Bone marrow (tissue), 2 donors: ENCODE measurements at regions not wholly inside any gene's neighbourhood (a gene's known extent, or its start where the extent isn't known, plus 50 kb on each side); places are given as distances from the start of the nearest gene placed in this dataset.
"Not testable (repeated sequence)": the region's sequence is repeated elsewhere in the genome, so short reads cannot be mapped to it uniquely, and the experiment has no call there.

Source experiments
- DNase-seq, 2 donors: peaks; one replicate each; lab custom pipeline; 2025; lab: John Stamatoyannopoulos, UW

DNA sequence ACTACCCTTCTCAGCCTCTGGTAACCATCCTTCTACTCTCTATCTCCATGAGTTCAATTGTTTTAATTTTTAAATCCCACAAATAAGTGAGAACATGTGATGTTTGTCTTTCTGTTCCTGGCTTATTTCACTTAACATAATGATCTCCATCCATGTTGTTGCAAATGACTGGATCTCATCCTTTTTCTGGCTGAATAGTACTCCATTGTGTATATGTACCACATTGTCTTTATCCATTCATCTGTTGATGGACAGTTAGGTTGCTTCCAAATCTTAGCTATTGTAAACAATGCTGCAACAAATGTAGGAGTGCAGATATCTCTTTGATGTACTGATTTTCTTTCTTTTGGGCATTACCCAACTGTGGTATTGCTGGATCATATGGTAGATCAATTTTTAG, 103.0 kb downstream of the CARTPT start:
- DNase-seq = not testable (repeated sequence)

DNA sequence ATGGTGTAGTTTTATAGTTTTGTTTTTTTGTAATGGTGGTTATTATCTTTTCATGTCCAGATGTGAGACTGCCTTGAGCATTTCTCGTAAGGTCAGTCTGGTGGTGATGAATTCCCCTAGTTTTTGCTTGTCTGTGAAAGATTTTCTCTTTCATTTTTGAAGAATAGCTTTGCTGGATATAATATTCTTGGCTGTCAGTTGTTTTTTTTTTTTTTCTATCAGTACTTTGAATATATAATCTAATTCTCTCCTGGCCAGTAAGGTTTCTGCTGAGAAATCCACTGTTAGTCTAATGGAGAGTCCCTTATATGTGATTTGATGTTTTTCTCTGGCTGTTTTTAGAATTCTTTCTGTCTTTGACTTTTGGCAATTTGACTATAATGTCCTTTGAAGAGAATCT, 106.9 kb downstream of the CARTPT start:
- DNase-seq = no peak

DNA sequence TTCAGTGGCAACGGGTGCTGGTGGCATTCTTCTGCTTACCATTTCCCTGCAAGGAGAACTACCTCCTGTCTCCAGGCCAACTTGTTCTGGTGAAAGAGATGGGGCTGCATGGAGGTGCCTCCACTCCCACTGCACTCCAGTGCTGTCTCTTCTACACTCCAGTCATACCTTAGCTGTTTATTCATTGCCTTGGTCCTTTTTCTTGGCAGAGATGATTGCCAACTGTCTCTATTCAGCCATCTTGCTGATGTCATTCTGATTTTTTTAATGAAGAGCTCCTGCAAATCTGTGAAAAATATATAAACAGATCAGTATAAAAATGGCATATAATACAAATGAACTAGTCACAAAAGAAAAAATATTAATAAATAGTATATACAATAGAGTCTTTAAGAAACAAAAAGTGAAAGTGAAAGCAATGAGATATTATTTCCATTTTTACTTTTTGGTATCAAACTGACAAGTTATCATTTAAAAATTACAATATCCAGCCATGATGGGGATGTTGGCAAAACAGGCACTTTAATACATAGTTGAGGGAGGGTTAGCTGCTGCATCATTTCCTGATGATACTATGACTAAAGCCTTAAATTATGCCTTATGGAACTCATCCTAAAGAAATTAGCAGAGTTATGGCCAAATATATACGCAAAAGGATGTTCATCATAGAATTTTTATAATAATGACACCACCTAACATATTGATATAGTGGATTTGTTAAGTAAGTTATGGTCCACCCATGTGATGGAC, 109.4 kb downstream of the CARTPT start:
- no peak for DNase-seq

DNA sequence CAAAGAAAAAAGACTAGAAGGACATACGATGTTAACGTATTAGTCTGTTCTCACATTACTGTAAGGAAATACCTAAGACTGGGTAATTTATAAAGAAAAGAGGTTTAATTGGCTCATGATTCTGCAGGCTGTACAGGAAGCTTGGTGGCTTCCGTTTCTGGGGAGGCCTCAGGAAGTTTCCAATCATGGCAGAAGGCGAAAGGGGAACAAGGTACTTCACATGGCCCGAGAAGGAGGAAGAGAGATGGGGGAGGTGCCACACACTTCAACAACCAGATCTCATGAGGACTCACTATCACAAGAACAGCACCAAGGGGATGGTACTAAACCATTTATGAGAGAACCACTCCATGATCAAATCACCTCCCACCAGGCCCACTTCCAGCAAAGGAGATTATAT, 110.1 kb downstream of the CARTPT start:
- no peak for DNase-seq

DNA sequence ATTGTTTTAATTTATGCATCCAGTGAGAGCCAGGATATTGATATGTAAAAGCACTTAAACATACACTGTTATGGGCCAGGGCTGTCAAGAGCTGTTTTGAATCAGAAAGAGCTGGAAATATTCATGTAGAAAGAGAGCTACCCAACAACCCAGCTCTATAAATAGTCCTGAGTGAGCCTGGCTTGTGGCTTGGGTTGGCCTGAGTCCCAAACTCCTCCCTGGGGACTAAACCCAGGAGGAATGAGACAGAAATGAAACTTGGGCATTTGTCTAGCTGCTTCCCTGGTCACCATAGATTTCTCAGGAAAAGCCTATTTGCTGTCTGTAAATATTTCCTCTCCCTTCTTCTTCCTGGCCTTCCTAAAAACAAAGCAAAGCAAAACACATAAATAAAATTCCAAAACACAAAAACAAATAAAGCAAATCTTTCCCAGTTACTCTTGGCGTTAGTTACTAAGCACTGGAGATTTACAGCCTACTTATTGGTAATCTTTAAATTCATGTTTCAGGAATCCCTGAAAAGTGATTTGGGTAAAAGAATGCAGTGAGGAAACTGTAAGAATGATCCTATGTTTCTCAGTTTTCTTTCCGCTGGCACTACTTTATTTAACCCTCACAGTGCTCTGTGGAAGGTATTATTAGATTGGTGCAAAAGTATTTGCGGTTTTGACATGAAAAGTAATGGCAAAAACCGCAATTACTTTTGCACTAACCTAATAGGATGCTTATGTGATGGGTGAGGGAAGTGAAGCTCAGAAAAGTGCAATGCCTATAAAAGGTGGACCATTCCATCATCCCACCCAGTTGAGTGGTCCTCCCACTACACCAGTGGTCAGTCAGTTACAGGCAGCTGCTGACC, 111.8 kb downstream of the CARTPT start:
- DNase-seq = no peak

DNA sequence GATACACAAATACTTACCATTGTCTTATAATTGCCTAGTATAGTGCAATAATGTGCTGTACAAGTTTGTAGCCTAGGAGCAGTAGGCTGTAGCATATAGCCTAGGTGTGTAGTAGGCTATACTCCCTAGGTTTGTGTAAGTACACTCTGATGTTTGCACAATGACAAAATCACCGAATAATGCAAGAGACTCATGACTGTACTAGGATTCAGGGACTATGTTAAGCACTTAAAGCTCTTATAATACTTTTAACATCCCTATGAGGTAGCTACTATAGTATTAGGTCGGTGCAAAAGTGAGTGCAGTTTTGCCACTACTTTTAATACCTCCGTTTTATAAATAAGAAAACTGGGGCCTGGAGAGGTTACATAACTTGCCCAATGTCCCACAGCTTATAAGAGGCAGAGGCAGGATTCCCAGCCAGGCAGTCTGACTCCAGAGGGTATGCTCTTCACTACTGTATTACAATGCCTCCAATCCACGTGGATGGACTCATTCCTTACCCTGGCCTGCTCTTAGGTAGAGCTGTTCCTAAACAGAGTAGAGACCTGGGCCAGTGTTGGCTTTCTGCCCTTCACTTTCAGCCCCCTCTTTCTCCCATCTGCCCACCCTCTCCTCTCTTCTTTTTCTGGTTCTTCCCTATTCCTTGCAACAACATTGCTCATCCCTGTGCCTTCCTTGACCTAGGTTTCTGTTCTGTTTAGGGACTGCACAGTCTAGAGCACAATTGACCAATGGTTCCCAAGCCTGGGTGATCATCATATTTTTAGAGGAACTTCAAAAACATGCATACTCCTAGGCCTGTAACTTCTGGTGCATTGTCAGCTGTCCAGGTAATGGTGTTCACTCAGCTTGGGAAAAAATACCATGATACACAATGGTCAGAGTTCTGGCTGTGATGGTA, 114.0 kb downstream of the CARTPT start:
- DNase-seq = no peak

DNA sequence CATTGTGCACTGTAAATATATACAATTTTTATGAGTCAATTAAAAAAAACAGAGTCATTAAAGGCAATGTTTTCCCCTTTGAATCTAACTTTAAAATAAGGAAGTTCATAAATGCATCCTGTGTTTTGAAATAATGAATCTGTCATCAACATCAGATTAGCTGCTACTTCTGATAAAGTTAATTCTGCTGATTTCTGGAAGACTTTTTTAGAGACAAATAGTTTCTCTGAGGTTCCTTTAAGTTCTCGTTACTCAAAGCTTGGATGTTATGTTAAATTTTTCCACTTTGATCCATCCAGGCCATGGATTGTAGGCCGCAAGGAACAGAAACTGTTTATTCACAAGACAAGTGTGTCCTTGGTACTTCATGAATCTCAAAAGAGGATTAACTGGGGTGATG, 115.5 kb downstream of the CARTPT start:
- no peak for DNase-seq

DNA sequence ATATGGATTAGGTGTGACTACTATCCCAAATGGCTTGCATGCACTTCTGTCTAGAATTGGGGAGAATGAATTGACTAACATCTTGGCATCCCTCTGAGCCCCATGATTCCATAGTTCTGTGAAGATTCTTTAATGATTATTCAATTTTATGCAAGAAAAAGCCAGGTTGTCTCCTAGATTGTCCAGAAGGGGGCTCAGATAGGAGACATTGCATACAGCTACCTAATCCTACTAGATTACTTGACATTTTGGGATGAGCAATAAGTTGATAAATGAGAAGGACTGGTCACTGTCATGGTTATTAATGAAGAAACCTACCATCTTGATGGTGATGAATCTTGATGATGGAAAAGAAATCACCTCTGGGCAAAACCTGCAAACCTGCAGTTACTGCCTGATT, 117.0 kb downstream of the CARTPT start:
- DNase-seq = no peak

DNA sequence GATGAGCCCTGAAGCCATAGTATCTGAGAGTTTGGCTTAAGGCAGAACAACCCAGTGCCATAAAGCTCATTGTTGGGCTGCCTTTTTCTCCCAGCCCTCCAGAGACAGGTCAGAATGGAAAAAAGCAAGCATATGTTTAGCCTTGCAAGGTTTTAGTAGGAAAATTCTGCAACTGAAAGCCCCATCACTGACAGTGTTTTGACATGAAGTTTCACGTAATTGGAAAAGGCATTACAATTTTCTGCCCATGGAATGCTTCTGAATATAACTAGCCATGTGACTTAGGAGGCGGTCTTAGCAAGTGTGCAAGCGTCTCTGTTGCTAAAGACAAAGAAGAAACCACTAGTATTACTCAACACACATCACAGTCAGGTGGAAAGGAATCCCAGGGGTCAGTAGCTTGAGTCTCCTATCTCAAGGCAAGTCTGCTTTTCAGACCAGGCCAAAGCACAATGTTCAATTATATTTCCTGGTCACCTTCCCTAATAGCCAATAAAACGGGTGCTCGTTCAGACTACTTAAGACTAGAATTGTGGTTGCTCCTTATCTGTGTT, 117.6 kb downstream of the CARTPT start:
- no peak for DNase-seq

DNA sequence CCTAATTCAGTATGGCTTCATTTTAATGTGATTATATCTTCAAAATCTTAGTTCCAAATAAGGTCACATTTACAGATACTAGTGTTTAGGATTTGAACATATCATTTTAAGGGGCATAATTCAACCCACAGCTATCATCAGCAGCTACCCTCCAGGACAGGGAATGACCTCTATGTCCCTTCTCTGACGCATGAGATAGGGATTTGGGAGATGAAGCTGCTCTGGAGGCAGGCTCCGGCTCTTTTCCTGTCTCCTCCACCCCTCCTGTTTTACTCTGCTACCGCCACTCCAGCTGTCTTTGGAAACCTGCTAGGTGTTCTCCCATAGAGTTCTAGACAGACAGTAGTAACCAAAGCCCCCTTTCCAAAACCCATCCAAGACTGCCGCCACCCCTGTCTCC, 119.2 kb downstream of the CARTPT start:
- DNase-seq = no peak

DNA sequence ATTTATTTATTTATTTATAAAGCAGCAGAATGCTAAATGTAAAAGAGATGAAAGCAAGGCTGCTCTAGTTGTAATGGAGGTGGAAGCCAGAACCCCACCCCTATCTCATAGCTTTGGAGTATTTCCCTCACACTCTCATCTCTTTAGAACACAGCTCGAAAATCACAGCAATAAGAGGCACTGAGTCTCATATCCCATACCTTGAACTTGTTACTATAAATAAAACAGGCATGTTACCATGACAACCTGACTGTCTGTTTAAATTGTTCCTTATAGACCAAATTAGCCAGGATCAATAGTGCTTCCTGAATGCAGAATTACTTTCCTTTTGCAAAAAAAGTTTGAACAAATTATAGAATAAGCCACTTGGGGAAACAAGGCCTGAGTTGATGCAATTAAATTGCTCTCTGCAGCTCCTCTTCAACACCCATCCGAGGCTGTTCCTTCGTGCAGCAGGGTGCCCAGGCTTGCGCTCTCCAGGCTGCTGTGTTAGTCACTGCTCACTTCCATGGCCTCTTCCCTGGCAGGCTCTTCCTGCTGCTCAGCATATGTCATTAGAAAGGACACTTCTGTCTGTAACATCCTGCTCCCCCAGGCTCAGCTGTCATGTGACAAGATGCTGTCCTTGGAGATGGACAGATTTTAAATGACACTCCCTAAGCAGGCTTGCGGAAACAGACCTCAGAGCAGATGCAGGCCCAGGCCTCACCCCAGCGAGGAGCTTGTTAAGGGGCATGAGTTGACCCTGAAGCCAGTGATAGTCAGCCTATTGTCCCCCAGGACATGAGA, 120.2 kb downstream of the CARTPT start:
- DNase-seq = no peak

DNA sequence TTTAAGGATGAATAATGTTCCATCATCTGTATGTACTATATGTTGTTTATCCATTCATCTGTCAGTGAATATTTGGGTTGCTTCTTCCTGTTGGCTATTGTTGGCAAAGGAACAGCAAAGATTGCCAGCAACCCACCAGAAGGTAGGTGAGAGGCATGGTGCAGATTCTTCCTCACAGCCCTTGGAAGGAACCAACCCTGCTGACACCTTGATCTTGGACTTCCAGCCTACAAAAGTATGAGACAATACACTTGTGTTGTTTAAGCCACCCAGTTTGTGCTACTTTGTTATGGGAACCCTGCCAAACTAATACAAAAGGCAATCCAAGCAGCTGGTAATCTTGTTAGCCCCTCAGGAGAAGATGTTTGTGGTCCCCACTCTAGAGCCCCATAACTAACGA, 122.0 kb downstream of the CARTPT start:
- DNase-seq = no peak

DNA sequence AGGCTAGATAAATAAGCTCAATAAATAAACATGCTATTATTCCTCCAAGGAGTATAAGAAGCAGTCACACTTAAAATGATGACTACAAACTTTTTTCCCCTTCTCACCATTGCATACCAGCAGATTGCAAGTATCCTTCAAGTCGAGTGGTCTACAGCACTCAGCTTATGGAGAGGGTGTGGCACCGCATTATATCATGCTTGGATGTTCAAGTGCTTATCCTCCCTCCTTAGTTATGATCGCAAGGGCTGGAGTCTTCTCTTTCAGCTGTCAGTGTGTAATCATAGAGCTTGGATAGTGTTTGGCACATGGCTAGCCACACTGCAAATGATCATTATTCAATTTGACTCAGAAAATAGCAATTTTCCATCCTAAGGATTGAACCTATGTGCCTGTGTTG, 124.0 kb downstream of the CARTPT start:
- DNase-seq = no peak

DNA sequence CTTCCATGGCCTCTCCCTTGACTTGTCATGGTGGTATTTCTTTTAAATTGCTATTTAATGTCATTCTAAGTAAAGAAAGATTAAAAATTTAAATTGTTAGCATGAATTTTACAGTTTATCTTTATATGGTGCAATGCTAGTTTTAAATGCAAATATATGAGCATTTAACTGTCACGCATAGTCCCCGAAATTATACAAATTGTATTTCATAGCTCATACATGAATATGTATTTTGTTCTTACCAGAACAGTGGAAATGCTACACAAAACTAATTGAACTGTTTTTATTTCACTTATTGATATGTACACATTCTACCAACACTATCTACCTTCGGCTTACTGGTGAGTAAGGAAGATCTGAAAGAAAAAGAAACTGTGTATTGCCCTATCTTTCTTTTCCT, 125.8 kb downstream of the CARTPT start:
- no peak for DNase-seq

DNA sequence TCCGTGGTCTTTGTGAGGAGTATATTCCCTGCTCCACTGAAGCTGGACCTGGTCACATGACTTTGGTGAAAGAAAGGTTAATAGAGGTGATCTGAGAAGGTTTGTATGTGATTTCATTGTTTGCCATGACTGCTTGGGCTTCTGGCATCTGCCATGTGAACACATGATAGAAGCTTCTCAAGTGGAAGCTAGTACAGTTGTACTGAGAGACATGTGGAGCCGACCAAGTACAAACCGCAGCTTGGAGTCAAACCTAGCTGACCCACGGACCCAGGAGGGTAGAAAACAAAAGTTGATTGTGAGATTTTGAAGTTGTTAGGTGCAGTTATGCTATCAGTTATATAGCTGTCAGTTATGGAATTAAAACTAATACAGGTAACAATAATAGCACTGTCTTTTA, 140.4 kb downstream of the CARTPT start:
- DNase-seq = no peak

DNA sequence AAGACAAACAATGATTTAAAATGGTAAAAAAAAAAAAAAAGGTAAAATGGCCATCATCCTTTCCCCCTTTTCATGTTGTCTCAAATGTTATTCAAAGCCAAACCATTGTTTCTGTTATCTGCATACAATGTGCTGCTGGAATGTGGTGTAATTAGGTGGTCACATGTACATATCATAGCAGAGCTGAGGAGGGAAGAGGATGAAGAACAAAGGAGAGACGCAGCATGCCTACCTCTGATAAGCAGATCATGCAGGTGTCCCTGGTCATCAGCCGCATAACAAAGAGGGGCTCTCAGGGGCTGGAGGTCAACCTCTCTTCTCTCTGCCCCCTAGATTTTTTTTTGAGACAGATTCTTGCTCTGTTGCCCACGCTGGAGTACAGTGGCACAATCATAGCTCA, 141.0 kb downstream of the CARTPT start:
- DNase-seq = no peak

DNA sequence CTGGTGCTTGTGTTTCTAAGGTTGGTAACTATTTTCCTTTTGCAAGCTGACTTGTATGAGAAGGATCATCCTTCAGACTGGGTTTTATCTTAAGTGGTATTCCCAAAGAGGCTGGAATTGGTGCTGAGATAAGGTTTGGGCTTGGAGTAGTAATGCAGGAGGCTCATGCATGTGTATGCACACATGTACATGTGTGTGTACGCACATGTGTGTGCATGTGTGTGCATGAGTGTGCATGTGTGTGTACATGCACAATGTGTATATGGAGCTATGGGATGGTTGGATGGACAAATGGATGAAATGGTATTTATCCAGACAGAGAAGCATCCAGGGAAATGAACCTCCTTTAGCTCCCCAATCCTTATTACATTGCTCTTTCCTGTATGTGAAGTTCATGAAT, 142.6 kb downstream of the CARTPT start:
- DNase-seq = no peak

DNA sequence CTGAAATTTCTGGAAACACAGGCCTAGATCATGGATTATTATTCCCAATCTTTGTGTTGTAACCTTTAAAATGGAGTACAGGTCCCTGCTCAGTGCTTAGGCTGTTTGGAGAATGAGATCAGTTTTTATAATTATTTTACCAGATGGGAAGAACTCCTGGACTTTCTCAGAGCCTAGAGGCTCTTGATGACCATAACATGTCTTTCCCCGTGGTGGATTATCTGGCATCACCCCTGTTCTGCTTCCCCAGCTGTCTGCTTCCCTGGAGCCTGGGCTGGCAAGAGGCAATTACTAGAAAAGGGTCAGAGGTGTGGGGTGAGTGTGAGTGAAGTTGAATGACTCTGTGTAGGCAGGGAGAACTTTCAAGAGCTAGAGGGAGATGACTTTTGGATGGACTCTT, 143.0 kb downstream of the CARTPT start:
- DNase-seq = no peak

DNA sequence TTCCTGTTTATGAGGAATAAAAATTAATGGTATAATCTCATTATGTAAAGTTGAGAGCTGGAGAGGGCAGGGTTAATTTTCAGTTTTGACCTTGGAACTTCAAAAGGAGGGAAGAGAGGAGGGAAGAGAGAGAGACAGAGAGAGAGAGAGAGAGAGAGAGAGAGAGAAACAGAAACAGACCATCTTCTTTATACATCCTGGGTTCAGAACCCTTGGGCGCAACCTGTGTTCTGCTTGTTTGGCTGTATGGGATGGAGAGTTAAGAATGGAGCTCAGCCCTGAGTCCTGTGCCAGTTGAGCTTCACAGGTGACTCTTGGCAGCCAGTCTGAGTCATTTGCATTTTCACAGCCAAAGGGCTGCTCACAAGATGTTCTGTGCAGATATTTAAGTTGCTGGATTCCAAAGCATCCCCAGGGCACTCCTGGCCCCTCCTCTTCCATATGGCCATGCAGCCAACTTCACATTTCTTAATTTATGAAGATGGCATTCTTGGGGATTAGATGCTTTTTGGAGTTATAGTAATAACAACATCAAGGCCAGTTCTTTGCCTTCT, 143.5 kb downstream of the CARTPT start:
- no peak for DNase-seq

DNA sequence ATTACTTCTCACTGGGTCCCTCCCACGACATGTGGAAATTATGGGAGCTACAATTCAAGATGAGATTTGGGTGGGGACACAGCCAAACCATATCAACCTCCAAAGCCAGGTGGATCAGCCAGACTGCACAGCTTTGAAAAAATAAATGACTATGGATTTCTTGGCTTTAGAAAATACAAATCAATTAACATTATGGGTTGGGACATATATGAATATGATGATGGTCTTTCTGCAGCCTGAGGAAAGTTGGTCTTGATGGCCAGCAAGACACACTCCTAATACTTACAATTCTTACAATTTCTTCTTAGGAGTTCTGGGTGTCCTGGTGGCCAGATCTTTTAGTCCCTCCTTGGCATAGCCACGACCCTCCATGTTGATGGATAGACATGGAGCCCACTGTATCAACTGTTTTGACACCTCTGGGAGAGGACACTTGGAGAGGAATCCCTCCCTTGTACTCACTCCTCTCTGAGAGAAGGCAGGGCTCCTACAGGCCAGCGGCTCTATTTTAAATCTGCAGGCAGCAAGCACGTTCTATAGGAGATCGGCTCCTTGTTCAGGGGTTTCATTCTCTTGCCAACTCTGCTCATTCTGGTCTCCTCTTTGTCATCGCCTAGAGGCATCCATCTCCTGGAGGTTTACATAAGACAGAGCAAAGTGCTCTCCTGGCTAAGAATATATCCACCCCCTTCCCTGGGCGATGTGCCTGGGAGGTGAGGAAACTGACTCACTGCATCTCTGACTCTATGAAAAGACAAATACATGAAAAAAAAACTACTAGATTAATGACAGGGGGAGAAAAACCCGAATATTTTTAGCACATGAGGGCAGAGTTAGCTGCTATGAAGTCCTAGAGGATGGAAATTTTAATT, 145.9 kb downstream of the CARTPT start:
- no peak for DNase-seq
